Lung (tissue), 11 donors: ENCODE measurements at regions not wholly inside any gene's neighbourhood (a gene's known extent, or its start where the extent isn't known, plus 50 kb on each side); places are given as distances from the start of the nearest gene placed in this dataset.
A peak's percentile ranks its signal among the peaks of the same experiment; 100 is the strongest.

Experiments
- ATAC-seq: fragments of 200-7000 bp; cut with Tn5 transposase; one replicate; pipeline ENCODE4 v1.9.1; 2020; ENCODE audit warnings: moderate number of reproducible peaks; ENCODE audit not compliant: insufficient read depth, low FRiP score
- DNase-seq, 3 donors: peaks; one replicate each; pipeline ENCODE4 v3.0.0-alpha.2; 2013 to 2017
- H3K27ac ChIP-seq, 2 donors: one replicate each; pipeline ENCODE4 v1.5.1; 2013; ENCODE audit warnings: mild to moderate bottlenecking in 2 of 2, moderate library complexity in 2 of 2, control low read depth in 1 of 2, inconsistent platforms in 1 of 2, low read depth in 1 of 2, low read length in 1 of 2
- H3K27me3 ChIP-seq, 3 donors: one replicate each; pipeline ENCODE4 v1.5.1; 2013; ENCODE audit warnings: low read length in 2 of 3; ENCODE audit not compliant: control insufficient read depth in 3 of 3, insufficient read depth in 3 of 3
- H3K36me3 ChIP-seq, 4 donors: one replicate each; pipeline ENCODE4 v1.5.1; 2013; ENCODE audit warnings: low read length in 4 of 4, mild to moderate bottlenecking in 1 of 4, moderate library complexity in 1 of 4; ENCODE audit not compliant: control insufficient read depth in 4 of 4, insufficient read depth in 4 of 4
- H3K4me1 ChIP-seq, 5 donors: one replicate each; pipeline ENCODE4 v1.5.1; 2013; ENCODE audit warnings: low read length in 5 of 5, mild to moderate bottlenecking in 2 of 5, moderate library complexity in 1 of 5; ENCODE audit not compliant: control insufficient read depth in 5 of 5, insufficient read depth in 5 of 5
- H3K4me3 ChIP-seq: one replicate; pipeline ENCODE4 v1.5.1; 2013; ENCODE audit warnings: mild to moderate bottlenecking, control low read depth, moderate library complexity
- H3K9ac ChIP-seq, 2 donors: one replicate each; pipeline ENCODE4 v1.5.1; 2013; ENCODE audit warnings: low read length in 2 of 2, control low read depth in 1 of 2; ENCODE audit not compliant: insufficient read depth in 1 of 2
- H3K9me3 ChIP-seq, 4 donors: one replicate each; pipeline ENCODE4 v1.5.1; 2013; ENCODE audit warnings: low read length in 3 of 4, mild to moderate bottlenecking in 1 of 4, moderate library complexity in 1 of 4; ENCODE audit not compliant: control insufficient read depth in 4 of 4, insufficient read depth in 3 of 4
- CTCF ChIP-seq: IDR thresholded peaks from 2 replicates; pipeline ENCODE4 v1.5.1; 2012; ENCODE audit warnings: mild to moderate bottlenecking; ENCODE audit errors: control extremely low read depth, extremely low read depth
- whole genome bisulfite sequencing, 2 donors: extraction: QIAGEN DNeasy Blood & Tissue Kit; methylation state at CpG; one replicate each; pipeline ENCODE4 v1.1.7; 2013; 5-methylcytosine and 5-hydroxymethylcytosine counted together
- donor health status: control.
- donor health status: control.
- donor health status: Bipolar disorder and iron deficiency.
- donor health status: healthy.
- donor health status: DM: yes; HTN: yes; CAD: no.

- 56 to 61% methylated on average over 17 of the region's 17 CpGs for WGBS, 2 donors
- DNase-seq (no peak), ATAC-seq (no peak)
- H3K27ac ChIP-seq = peak overlapping the region in 1 of 2 donors; percentile 53
- peaks cover 0 to 24% (median 0%) of the 10 kb centered on the region in 5 donors for H3K4me1 ChIP-seq
- H3K9me3 ChIP-seq = no peaks in the 10 kb centered on the region
- H3K4me3 ChIP-seq = no peak overlapping the region
- no peak for TF ChIP-seq CTCF
- H3K36me3 ChIP-seq = no peaks in the 10 kb centered on the region
- H3K9ac ChIP-seq = no peak overlapping the region
- H3K27me3 ChIP-seq = peaks cover 0 to 5% (median 0%) of the 10 kb centered on the region in 3 donors
These were observed 67.8 kb upstream of the EGLN3 start for GRCh38 chr14:34018564-34019244.

- Histone ChIP-seq H3K36me3 (no peaks in the 10 kb centered on the region), H3K9ac (no peak overlapping the region), H3K27ac (peak overlapping the region in 1 of 2 donors; percentile 53), H3K4me1 (peaks cover 0 to 24% (median 0%) of the 10 kb centered on the region in 5 donors), H3K27me3 (peaks cover 0 to 5% (median 0%) of the 10 kb centered on the region in 3 donors), H3K4me3 (no peak overlapping the region), H3K9me3 (no peaks in the 10 kb centered on the region)
- WGBS, 2 donors = 74 to 93% methylated on average over 5 of the region's 5 CpGs
- TF ChIP-seq CTCF = no peak
- DNase-seq (no peak), ATAC-seq (no peak)
These were observed 67.3 kb upstream of the EGLN3 start for GRCh38 chr14:34018125-34018524.

DNA sequence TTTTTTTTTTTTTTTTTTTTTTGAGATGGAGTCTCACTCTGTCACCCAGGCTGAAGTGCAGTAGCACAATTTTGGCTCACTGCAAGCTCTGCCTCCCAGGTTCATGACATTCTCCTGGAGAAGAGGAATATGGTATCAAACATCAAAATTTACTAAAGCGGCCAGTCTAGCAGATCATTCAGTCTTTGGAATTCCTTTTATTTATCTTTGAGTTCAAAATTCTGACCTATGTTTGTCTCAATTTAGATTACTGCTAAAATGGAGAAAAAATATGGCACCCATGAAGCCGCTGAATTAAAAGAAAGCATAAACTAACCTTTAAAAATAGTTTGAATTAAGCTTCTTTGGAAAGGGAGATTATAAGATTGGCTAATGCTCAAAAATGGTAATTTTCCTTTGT, 64.5 kb upstream of the EGLN3 start:
- Histone ChIP-seq H3K4me1 (peaks cover 0 to 12% (median 0%) of the 10 kb centered on the region in 5 donors), H3K9ac (no peak overlapping the region), H3K27ac (no peak overlapping the region), H3K4me3 (no peak overlapping the region), H3K27me3 (peaks cover 0 to 5% (median 2%) of the 10 kb centered on the region in 3 donors), H3K36me3 (no peaks in the 10 kb centered on the region), H3K9me3 (no peaks in the 10 kb centered on the region)
- DNase-seq (peak in 2 of 3 donors; percentile 55 to 66), ATAC-seq (no peak)
- TF ChIP-seq CTCF = no peak
- 82 to 85% methylated on average over 2 of the region's 2 CpGs for WGBS, 2 donors
